Loucy (cell line): ENCODE measurements at regions not wholly inside any gene's neighbourhood (a gene's known extent, or its start where the extent isn't known, plus 50 kb on each side); places are given as distances from the start of the nearest gene placed in this dataset.

Experiments used
- CTCF ChIP-seq: fragments of 200-600 bp; sonication (generic); conservative IDR thresholded peaks from 2 replicates; pipeline ENCODE4 v1.5.1; 2014; ENCODE audit warnings: mild to moderate bottlenecking, antibody characterized with exemption, low read length
- EZH2phosphoT487 ChIP-seq: fragments of 200-600 bp; IDR thresholded peaks from 2 replicates; pipeline ENCODE4 v1.6.1; 2018; ENCODE audit warnings: antibody characterized with exemption, mild to moderate bottlenecking, moderate library complexity, borderline replicate concordance

GRCh38 chr18:75658330-75658729 is 230.8 kb upstream of the SMIM21 start:
- TF ChIP-seq CTCF (no peak), EZH2phosphoT487 (no peak)
